GM18507 (cell line): ENCODE measurements at regions not wholly inside any gene's neighbourhood (a gene's known extent, or its start where the extent isn't known, plus 50 kb on each side); places are given as distances from the start of the nearest gene placed in this dataset.
"Not testable (repeated sequence)": the region's sequence is repeated elsewhere in the genome, so short reads cannot be mapped to it uniquely, and the experiment has no call there.

Source experiments
- DNase-seq: peaks from one replicate; pipeline ENCODE4 v3.0.0; 2011; ENCODE audit warnings: low read depth; ENCODE audit not compliant: insufficient read length; ENCODE audit errors: extremely low spot score
- FAIRE-seq: peaks from 2 replicates; lab custom pipeline; 2011; peaks lifted over from hg19 to GRCh38; lab: Jason Lieb, UNC

GRCh38 chr3:162521669-162522068 lies 1025.1 kb downstream of the OTOL1 start:
- FAIRE-seq = no peak
- no peak for DNase-seq

- FAIRE-seq (no peak), DNase-seq (no peak)
Observed at GRCh38 chr3:162525066-162525742, 1028.6 kb downstream of the OTOL1 start.

GRCh38 chr3:162525771-162526170 lies 1029.2 kb downstream of the OTOL1 start:
- DNase-seq = no peak
- no peak for FAIRE-seq

- DNase-seq = no peak
- FAIRE-seq = no peak
Observed at GRCh38 chr3:162534431-162534830, 1037.8 kb downstream of the OTOL1 start.

- no peak for DNase-seq
- no peak for FAIRE-seq
Observed at GRCh38 chr3:162538491-162538890, 1041.9 kb downstream of the OTOL1 start.

- DNase-seq (no peak), FAIRE-seq (no peak)
Observed at GRCh38 chr3:162538906-162539305, 1042.3 kb downstream of the OTOL1 start.

- FAIRE-seq (no peak), DNase-seq (no peak)
Observed at GRCh38 chr3:162540421-162540820, 1043.8 kb downstream of the OTOL1 start.

GRCh38 chr3:162541923-162542322 lies 1045.3 kb downstream of the OTOL1 start:
- DNase-seq (no peak), FAIRE-seq (no peak)

GRCh38 chr3:162544246-162544645 lies 1047.6 kb downstream of the OTOL1 start:
- FAIRE-seq (no peak), DNase-seq (no peak)

GRCh38 chr3:162546910-162547309 lies 1050.3 kb downstream of the OTOL1 start:
- no peak for FAIRE-seq
- no peak for DNase-seq

- DNase-seq = no peak
- FAIRE-seq = no peak
Observed at GRCh38 chr3:162547321-162547720, 1050.7 kb downstream of the OTOL1 start.

GRCh38 chr3:162555761-162556160 lies 1059.2 kb downstream of the OTOL1 start:
- DNase-seq (no peak), FAIRE-seq (no peak)

- DNase-seq = no peak
- FAIRE-seq = no peak
Observed at GRCh38 chr3:162558016-162558415, 1061.4 kb downstream of the OTOL1 start.

GRCh38 chr3:162568706-162569105 lies 1072.1 kb downstream of the OTOL1 start:
- DNase-seq (no peak), FAIRE-seq (no peak)

- FAIRE-seq = no peak
- no peak for DNase-seq
Observed at GRCh38 chr3:162569314-162569713, 1072.7 kb downstream of the OTOL1 start.

GRCh38 chr3:162584986-162585385 lies 1088.4 kb downstream of the OTOL1 start:
- no peak for DNase-seq
- no peak for FAIRE-seq

GRCh38 chr3:162586591-162586990 lies 1090.0 kb downstream of the OTOL1 start:
- no peak for FAIRE-seq
- DNase-seq = no peak

GRCh38 chr3:162597226-162597625 lies 1100.6 kb downstream of the OTOL1 start:
- DNase-seq (no peak), FAIRE-seq (no peak)

- DNase-seq, FAIRE-seq: not testable (repeated sequence)
Observed at GRCh38 chr3:162598500-162598899, 1101.9 kb downstream of the OTOL1 start.

- FAIRE-seq, DNase-seq: not testable (repeated sequence)
Observed at GRCh38 chr3:162599742-162600141, 1103.1 kb downstream of the OTOL1 start.

GRCh38 chr3:162601101-162601670 lies 1104.6 kb downstream of the OTOL1 start:
- no peak for FAIRE-seq
- no peak for DNase-seq
